HG03378 (cell line): ENCODE measurements at regions not wholly inside any gene's neighbourhood (a gene's known extent, or its start where the extent isn't known, plus 50 kb on each side); places are given as distances from the start of the nearest gene placed in this dataset.

Experiments used
- ATAC-seq: cut with Tn5 transposase; IDR thresholded peaks from one replicate; pipeline ENCODE4 v1.9.1; 2021; ENCODE audit warnings: mild to moderate bottlenecking, moderate library complexity; ENCODE audit not compliant: unreplicated experiment

GRCh38 chr2:186276909-186277308, 209.2 kb upstream of the ZC3H15 start:
- ATAC-seq, result no peak

GRCh38 chr2:186281726-186282125, 204.3 kb upstream of the ZC3H15 start:
- no peak for ATAC-seq

- no peak for ATAC-seq
Observed at GRCh38 chr2:186294248-186294888, 191.7 kb upstream of the ZC3H15 start.

GRCh38 chr2:186299610-186300009, 186.4 kb upstream of the ZC3H15 start:
- ATAC-seq, result no peak

- no peak for ATAC-seq
Observed at GRCh38 chr2:186302263-186302662, 183.8 kb upstream of the ZC3H15 start.

- no peak for ATAC-seq
Observed at GRCh38 chr2:186303091-186303490, 183.0 kb upstream of the ZC3H15 start.

- ATAC-seq, result no peak
Observed at GRCh38 chr2:186304064-186304463, 182.0 kb upstream of the ZC3H15 start.

GRCh38 chr2:186306754-186307153, 179.3 kb upstream of the ZC3H15 start:
- no peak for ATAC-seq

- no peak for ATAC-seq
Observed at GRCh38 chr2:186307871-186308270, 178.2 kb upstream of the ZC3H15 start.

- no peak for ATAC-seq
Observed at GRCh38 chr2:186308347-186308746, 177.7 kb upstream of the ZC3H15 start.

GRCh38 chr2:186309901-186310300, 176.2 kb upstream of the ZC3H15 start:
- no peak for ATAC-seq

GRCh38 chr2:186319105-186319504, 167.0 kb upstream of the ZC3H15 start:
- no peak for ATAC-seq

- no peak for ATAC-seq
Observed at GRCh38 chr2:186325827-186326535, 160.1 kb upstream of the ZC3H15 start.

- ATAC-seq, result peak; percentile 77
Observed at GRCh38 chr2:186327251-186327868, 158.7 kb upstream of the ZC3H15 start.

GRCh38 chr2:186328838-186329237, 157.2 kb upstream of the ZC3H15 start:
- ATAC-seq, result no peak

- no peak for ATAC-seq
Observed at GRCh38 chr2:186330050-186330449, 156.0 kb upstream of the ZC3H15 start.

- no peak for ATAC-seq
Observed at GRCh38 chr2:186339716-186340115, 146.3 kb upstream of the ZC3H15 start.

- ATAC-seq, result no peak
Observed at GRCh38 chr2:186342029-186342428, 144.0 kb upstream of the ZC3H15 start.

GRCh38 chr2:186345745-186346144, 140.3 kb upstream of the ZC3H15 start:
- peak; percentile 38 for ATAC-seq

- ATAC-seq, result no peak
Observed at GRCh38 chr2:186346216-186346615, 139.8 kb upstream of the ZC3H15 start.

- no peak for ATAC-seq
Observed at GRCh38 chr2:186347472-186347871, 138.6 kb upstream of the ZC3H15 start.

- ATAC-seq, result no peak
Observed at GRCh38 chr2:186348200-186348599, 137.9 kb upstream of the ZC3H15 start.
